GM21360 (cell line): ENCODE measurements at regions not wholly inside any gene's neighbourhood (a gene's known extent, or its start where the extent isn't known, plus 50 kb on each side); places are given as distances from the start of the nearest gene placed in this dataset.

ENCODE experiments used
- ATAC-seq: cut with Tn5 transposase; IDR thresholded peaks from one replicate; pipeline ENCODE4 v1.9.1; 2021; ENCODE audit warnings: mild to moderate bottlenecking, moderate library complexity; ENCODE audit not compliant: unreplicated experiment

GRCh38 chr9:129490583-129491486 lies 130.1 kb downstream of the C9orf50 start:
- no peak for ATAC-seq

- ATAC-seq, result no peak
These were observed 130.9 kb downstream of the C9orf50 start for GRCh38 chr9:129489838-129490582.

- ATAC-seq, result no peak
These were observed 133.0 kb downstream of the C9orf50 start for GRCh38 chr9:129487658-129488483.

- ATAC-seq, result no peak
These were observed 133.9 kb downstream of the C9orf50 start for GRCh38 chr9:129486756-129487657.

GRCh38 chr9:129485145-129485774 lies 135.6 kb downstream of the C9orf50 start:
- no peak for ATAC-seq

GRCh38 chr9:129484352-129485000 lies 136.4 kb downstream of the C9orf50 start:
- no peak for ATAC-seq

- no peak for ATAC-seq
These were observed 137.2 kb downstream of the C9orf50 start for GRCh38 chr9:129483415-129484351.

GRCh38 chr9:129482521-129483414 lies 138.1 kb downstream of the C9orf50 start:
- no peak for ATAC-seq

- ATAC-seq, result no peak
These were observed 138.9 kb downstream of the C9orf50 start for GRCh38 chr9:129481810-129482511.

GRCh38 chr9:129481424-129481809 lies 139.5 kb downstream of the C9orf50 start:
- ATAC-seq, result no peak

GRCh38 chr9:129480745-129481144 lies 140.2 kb downstream of the C9orf50 start:
- no peak for ATAC-seq

- ATAC-seq, result no peak
These were observed 140.7 kb downstream of the C9orf50 start for GRCh38 chr9:129480227-129480626.

- ATAC-seq, result no peak
These were observed 141.3 kb downstream of the C9orf50 start for GRCh38 chr9:129479631-129480011.

GRCh38 chr9:129478961-129479630 lies 141.8 kb downstream of the C9orf50 start:
- ATAC-seq, result no peak

GRCh38 chr9:129478461-129478860 lies 142.4 kb downstream of the C9orf50 start:
- ATAC-seq, result no peak
